ENCODE measurements at regions not wholly inside any gene's neighbourhood (a gene's known extent, or its start where the extent isn't known, plus 50 kb on each side); places are given as distances from the start of the nearest gene placed in this dataset.
A peak's percentile ranks its signal among the peaks of the same experiment; 100 is the strongest.

GRCh38 chr3:86578071-86578470 lies 412.9 kb downstream of the VGLL3 start:
- H3K9me3 ChIP-seq: no peaks in the 10 kb centered on the region
- no peaks in the 10 kb centered on the region for H3K4me1 ChIP-seq
- H3K4me3 ChIP-seq: no peak overlapping the region
- CTCF ChIA-PET: no interaction called here
- TF ChIP-seq CHD2 (IDR thresholded peaks at IDR 0.05; ENCODE audit: low read length, partially characterized antibody): no peak
- no peak for TF ChIP-seq USF2 (IDR thresholded peaks at IDR 0.05)
- no peak for TF ChIP-seq KDM1A (IDR thresholded peaks at IDR 0.05; ENCODE audit: low read depth)
- no peak for TF ChIP-seq PBX3 (IDR thresholded peaks at IDR 0.05)
- TF ChIP-seq ELK1 (IDR thresholded peaks at IDR 0.05; ENCODE audit: low read depth, low read length): no peak
- TF ChIP-seq ATOH8 (CRISPR knock-in tag; IDR thresholded peaks at IDR 0.05; ENCODE audit: low read depth): no peak
- no peak for TF ChIP-seq ESRRA (IDR thresholded peaks at IDR 0.05; ENCODE audit: borderline replicate concordance, low read length)
- TF ChIP-seq CTCF (IDR thresholded peaks at IDR 0.05): no peak
- POLR2A ChIA-PET: no interaction called here
- no peak overlapping the region for H3K27ac ChIP-seq
- H3K4me2 ChIP-seq: no peak overlapping the region
- DNase-seq (ENCODE audit: low read depth in 1 of 2, low spot score in 1 of 2) (no peak), FAIRE-seq (no peak), ATAC-seq (no peak)
- 0% methylated on average over 2 of the region's 2 CpGs for WGBS (ENCODE audit: missing lambda C conversion rate)

GRCh38 chr3:86563400-86563970 lies 427.5 kb downstream of the VGLL3 start:
- ChIA-PET POLR2A (no interaction called here), CTCF (interaction anchor here (2.4 kb wide), 1 partner anchor 10 kb away, joined by 13 read pairs; no protein-coding TSS in a partner anchor)
- ATAC-seq (peak in 1 of 2 experiments; percentile 44; a peak in 1 of 6 replicates), DNase-seq (ENCODE audit: low read depth in 1 of 2, low spot score in 1 of 2) (peak; percentile 2 to 57), FAIRE-seq (peak; percentile 79)
- no peaks in the 10 kb centered on the region for H3K9me3 ChIP-seq
- WGBS (ENCODE audit: missing lambda C conversion rate): 0% methylated on average over 2 of the region's 2 CpGs
- TF ChIP-seq CTCF (IDR thresholded peaks at IDR 0.05): peak; percentile 64
- no peak for TF ChIP-seq HEYL (CRISPR knock-in tag; IDR thresholded peaks at IDR 0.05)
- no peak for TF ChIP-seq CHD4 (IDR thresholded peaks at IDR 0.05; ENCODE audit: borderline replicate concordance)
- no peak for TF ChIP-seq NFE2L2 (conservative IDR thresholded peaks at IDR 0.05; ENCODE audit: low read length)
- TF ChIP-seq PBX3 (IDR thresholded peaks at IDR 0.05): no peak
- TF ChIP-seq SREBF2 (IDR thresholded peaks at IDR 0.05): no peak
- no peak for TF ChIP-seq HMGXB4 (CRISPR knock-in tag; IDR thresholded peaks at IDR 0.05; ENCODE audit: borderline replicate concordance)
- TF ChIP-seq SMC3 (IDR thresholded peaks at IDR 0.05): peak; percentile 35; the same call in 2 of the 3 replicates
- TF ChIP-seq ESRRA (IDR thresholded peaks at IDR 0.05; ENCODE audit: borderline replicate concordance, low read length): no peak
- peak; percentile 61 for TF ChIP-seq RAD21 (conservative IDR thresholded peaks at IDR 0.05 in 1 of 2, IDR thresholded peaks at IDR 0.05 in 1 of 2)
- no peak for TF ChIP-seq RFX5 (IDR thresholded peaks at IDR 0.05)
- H3K27ac ChIP-seq: no peak overlapping the region
- no peak overlapping the region for H3K4me2 ChIP-seq
- no peak overlapping the region for H3K4me3 ChIP-seq
- no peaks in the 10 kb centered on the region for H3K4me1 ChIP-seq

Measured in A549 (cell line).